ENCODE measurements at regions not wholly inside any gene's neighbourhood (a gene's known extent, or its start where the extent isn't known, plus 50 kb on each side); places are given as distances from the start of the nearest gene placed in this dataset.

GRCh38 chr16:17729820-17730219 lies 259.1 kb upstream of the XYLT1 start:
- Histone ChIP-seq H3K36me3 (no peaks in the 10 kb centered on the region), H3K4me1 (ENCODE audit: control insufficient read depth in 1 of 2, insufficient read depth in 1 of 2, low read depth in 1 of 2, low read length in 1 of 2) (no peaks in the 10 kb centered on the region), H3K27ac (no peak overlapping the region), H3K9me3 (no peaks in the 10 kb centered on the region), H3K4me3 (ENCODE audit: low read depth in 1 of 2, low read length in 1 of 2) (no peak overlapping the region), H3K27me3 (no peaks in the 10 kb centered on the region)
- TF ChIP-seq CTCF (IDR thresholded peaks at IDR 0.05): no peak

- Histone ChIP-seq H3K27ac (no peak overlapping the region), H3K4me3 (ENCODE audit: low read depth in 1 of 2, low read length in 1 of 2) (no peak overlapping the region), H3K9me3 (no peaks in the 10 kb centered on the region), H3K4me1 (ENCODE audit: control insufficient read depth in 1 of 2, insufficient read depth in 1 of 2, low read depth in 1 of 2, low read length in 1 of 2) (no peaks in the 10 kb centered on the region), H3K36me3 (no peaks in the 10 kb centered on the region), H3K27me3 (no peaks in the 10 kb centered on the region)
- TF ChIP-seq CTCF (IDR thresholded peaks at IDR 0.05): no peak
These were observed 257.4 kb upstream of the XYLT1 start for GRCh38 chr16:17728196-17728595.

- no peaks in the 10 kb centered on the region for H3K4me1 ChIP-seq (ENCODE audit: control insufficient read depth in 1 of 2, insufficient read depth in 1 of 2, low read depth in 1 of 2, low read length in 1 of 2)
- no peaks in the 10 kb centered on the region for H3K36me3 ChIP-seq
- TF ChIP-seq CTCF (IDR thresholded peaks at IDR 0.05): no peak
- no peaks in the 10 kb centered on the region for H3K9me3 ChIP-seq
- no peak overlapping the region for H3K4me3 ChIP-seq (ENCODE audit: low read depth in 1 of 2, low read length in 1 of 2)
- no peak overlapping the region for H3K27ac ChIP-seq
- no peaks in the 10 kb centered on the region for H3K27me3 ChIP-seq
These were observed 253.6 kb upstream of the XYLT1 start for GRCh38 chr16:17724242-17724898.

GRCh38 chr16:17723531-17724134 lies 252.9 kb upstream of the XYLT1 start:
- Histone ChIP-seq H3K36me3 (no peaks in the 10 kb centered on the region), H3K27ac (no peak overlapping the region), H3K4me3 (ENCODE audit: low read depth in 1 of 2, low read length in 1 of 2) (no peak overlapping the region), H3K27me3 (no peaks in the 10 kb centered on the region), H3K4me1 (ENCODE audit: control insufficient read depth in 1 of 2, insufficient read depth in 1 of 2, low read depth in 1 of 2, low read length in 1 of 2) (no peaks in the 10 kb centered on the region), H3K9me3 (no peaks in the 10 kb centered on the region)
- no peak for TF ChIP-seq CTCF (IDR thresholded peaks at IDR 0.05)

GRCh38 chr16:17718495-17718894 lies 247.7 kb upstream of the XYLT1 start:
- Histone ChIP-seq H3K27ac (no peak overlapping the region), H3K27me3 (no peaks in the 10 kb centered on the region)
- no peak for TF ChIP-seq CTCF (IDR thresholded peaks at IDR 0.05)

More at GRCh38 chr16:17718495-17718894, 247.7 kb upstream of the XYLT1 start:
- Histone ChIP-seq H3K9me3 (no peaks in the 10 kb centered on the region), H3K4me3 (ENCODE audit: low read depth in 1 of 2, low read length in 1 of 2) (no peak overlapping the region), H3K36me3 (no peaks in the 10 kb centered on the region), H3K4me1 (ENCODE audit: control insufficient read depth in 1 of 2, insufficient read depth in 1 of 2, low read depth in 1 of 2, low read length in 1 of 2) (no peaks in the 10 kb centered on the region)

Measured in neutrophil (primary cell).